ENCODE measurements at regions not wholly inside any gene's neighbourhood (a gene's known extent, or its start where the extent isn't known, plus 50 kb on each side); places are given as distances from the start of the nearest gene placed in this dataset.

GRCh38 chr5:67297802-67298532 is 101.4 kb upstream of the CD180 start:
- DNase-seq (no peak), ATAC-seq (ENCODE audit: low read depth) (no peak)
- ChIA-PET POLR2A (no interaction called here), CTCF (no interaction called here)
- Histone ChIP-seq H3K9ac (ENCODE audit: low read length) (no peak overlapping the region), H3K4me2 (replicated peaks; ENCODE audit: low read depth, low read length, poor library complexity, severe bottlenecking) (no peak overlapping the region), H2AFZ (ENCODE audit: insufficient read depth, low read depth, low read length, poor library complexity, severe bottlenecking) (no peak overlapping the region), H3K79me2 (ENCODE audit: control insufficient read depth, insufficient read depth, low read length) (no peaks in the 10 kb centered on the region), H3K36me3 (replicated peaks in 1 of 2; ENCODE audit: control extremely low read depth in 1 of 2, control insufficient read depth in 1 of 2, extremely low read depth in 1 of 2, insufficient read depth in 2 of 2, low read length in 1 of 2) (no peaks in the 10 kb centered on the region), H3K4me3 (ENCODE audit: control extremely low read depth in 1 of 5, extremely low read depth in 1 of 5, insufficient read depth in 1 of 5, low read depth in 2 of 5, low read length in 4 of 5) (no peak overlapping the region), H3K27ac (ENCODE audit: low read length in 2 of 2) (no peak overlapping the region), H4K20me1 (ENCODE audit: control insufficient read depth, insufficient read depth, low read length, poor library complexity, severe bottlenecking) (no peaks in the 10 kb centered on the region), H3K4me1 (ENCODE audit: control insufficient read depth in 2 of 2, insufficient read depth in 2 of 2, low read length in 2 of 2) (no peaks in the 10 kb centered on the region), H3K27me3 (replicated peaks in 1 of 4; ENCODE audit: control extremely low read depth in 1 of 4, control insufficient read depth in 3 of 4, insufficient read depth in 4 of 4, low read length in 3 of 4) (no peaks in the 10 kb centered on the region), H3K9me3 (ENCODE audit: control extremely low read depth in 1 of 3, control insufficient read depth in 2 of 3, insufficient read depth in 1 of 3, low read length in 2 of 3) (no peaks in the 10 kb centered on the region)
- no peak for TF ChIP-seq EZH2 (IDR thresholded peaks at IDR 0.05; ENCODE audit: borderline replicate concordance, insufficient read depth, low read depth, low read length, poor library complexity, severe bottlenecking)
- TF ChIP-seq CTCF (IDR thresholded peaks at IDR 0.05) = no peak
- H3K9me3 Mint-ChIP-seq (ENCODE audit: insufficient read depth) = no peaks in the 10 kb centered on the region
- 95% methylated on average over 4 of the region's 5 CpGs for WGBS (ENCODE audit: insufficient coverage)
- no peaks in the 10 kb centered on the region for H3K4me1 Mint-ChIP-seq
- no peak overlapping the region for H3K4me3 Mint-ChIP-seq
- intact Hi-C loops (cut with micrococcal nuclease) = no loop called here
- no peak overlapping the region for H3K27ac Mint-ChIP-seq
- H3K27me3 Mint-ChIP-seq = peaks cover 14% of the 10 kb centered on the region

GRCh38 chr5:67297376-67297775 is 100.8 kb upstream of the CD180 start:
- Histone ChIP-seq H4K20me1 (ENCODE audit: control insufficient read depth, insufficient read depth, low read length, poor library complexity, severe bottlenecking) (no peaks in the 10 kb centered on the region), H3K4me2 (replicated peaks; ENCODE audit: low read depth, low read length, poor library complexity, severe bottlenecking) (no peak overlapping the region), H3K27ac (ENCODE audit: low read length in 2 of 2) (no peak overlapping the region), H3K36me3 (replicated peaks in 1 of 2; ENCODE audit: control extremely low read depth in 1 of 2, control insufficient read depth in 1 of 2, extremely low read depth in 1 of 2, insufficient read depth in 2 of 2, low read length in 1 of 2) (no peaks in the 10 kb centered on the region), H2AFZ (ENCODE audit: insufficient read depth, low read depth, low read length, poor library complexity, severe bottlenecking) (no peak overlapping the region), H3K4me1 (ENCODE audit: control insufficient read depth in 2 of 2, insufficient read depth in 2 of 2, low read length in 2 of 2) (no peaks in the 10 kb centered on the region), H3K79me2 (ENCODE audit: control insufficient read depth, insufficient read depth, low read length) (no peaks in the 10 kb centered on the region), H3K27me3 (replicated peaks in 1 of 4; ENCODE audit: control extremely low read depth in 1 of 4, control insufficient read depth in 3 of 4, insufficient read depth in 4 of 4, low read length in 3 of 4) (no peaks in the 10 kb centered on the region), H3K9me3 (ENCODE audit: control extremely low read depth in 1 of 3, control insufficient read depth in 2 of 3, insufficient read depth in 1 of 3, low read length in 2 of 3) (no peaks in the 10 kb centered on the region), H3K9ac (ENCODE audit: low read length) (no peak overlapping the region), H3K4me3 (ENCODE audit: control extremely low read depth in 1 of 5, extremely low read depth in 1 of 5, insufficient read depth in 1 of 5, low read depth in 2 of 5, low read length in 4 of 5) (no peak overlapping the region)
- TF ChIP-seq CTCF (IDR thresholded peaks at IDR 0.05) = no peak
- TF ChIP-seq EZH2 (IDR thresholded peaks at IDR 0.05; ENCODE audit: borderline replicate concordance, insufficient read depth, low read depth, low read length, poor library complexity, severe bottlenecking) = no peak
- ChIA-PET CTCF (no interaction called here), POLR2A (no interaction called here)
- ATAC-seq (ENCODE audit: low read depth) (no peak), DNase-seq (no peak)
- H3K4me1 Mint-ChIP-seq = no peaks in the 10 kb centered on the region
- no peak overlapping the region for H3K4me3 Mint-ChIP-seq
- no peak overlapping the region for H3K27ac Mint-ChIP-seq
- peaks cover 14% of the 10 kb centered on the region for H3K27me3 Mint-ChIP-seq
- H3K9me3 Mint-ChIP-seq (ENCODE audit: insufficient read depth) = no peaks in the 10 kb centered on the region
- 90% methylated on average over 4 of the region's 4 CpGs for WGBS (ENCODE audit: insufficient coverage)
- intact Hi-C loops (cut with micrococcal nuclease) = no loop called here

All from B cell (primary cell).